Dermis blood vessel endothelial cell (primary cell): ENCODE measurements at regions not wholly inside any gene's neighbourhood (a gene's known extent, or its start where the extent isn't known, plus 50 kb on each side); places are given as distances from the start of the nearest gene placed in this dataset.
"Not testable (repeated sequence)": the region's sequence is repeated elsewhere in the genome, so short reads cannot be mapped to it uniquely, and the experiment has no call there.

Experiments used
- DNase-seq: peaks from one replicate; pipeline ENCODE4 v3.0.0; 2010

DNA sequence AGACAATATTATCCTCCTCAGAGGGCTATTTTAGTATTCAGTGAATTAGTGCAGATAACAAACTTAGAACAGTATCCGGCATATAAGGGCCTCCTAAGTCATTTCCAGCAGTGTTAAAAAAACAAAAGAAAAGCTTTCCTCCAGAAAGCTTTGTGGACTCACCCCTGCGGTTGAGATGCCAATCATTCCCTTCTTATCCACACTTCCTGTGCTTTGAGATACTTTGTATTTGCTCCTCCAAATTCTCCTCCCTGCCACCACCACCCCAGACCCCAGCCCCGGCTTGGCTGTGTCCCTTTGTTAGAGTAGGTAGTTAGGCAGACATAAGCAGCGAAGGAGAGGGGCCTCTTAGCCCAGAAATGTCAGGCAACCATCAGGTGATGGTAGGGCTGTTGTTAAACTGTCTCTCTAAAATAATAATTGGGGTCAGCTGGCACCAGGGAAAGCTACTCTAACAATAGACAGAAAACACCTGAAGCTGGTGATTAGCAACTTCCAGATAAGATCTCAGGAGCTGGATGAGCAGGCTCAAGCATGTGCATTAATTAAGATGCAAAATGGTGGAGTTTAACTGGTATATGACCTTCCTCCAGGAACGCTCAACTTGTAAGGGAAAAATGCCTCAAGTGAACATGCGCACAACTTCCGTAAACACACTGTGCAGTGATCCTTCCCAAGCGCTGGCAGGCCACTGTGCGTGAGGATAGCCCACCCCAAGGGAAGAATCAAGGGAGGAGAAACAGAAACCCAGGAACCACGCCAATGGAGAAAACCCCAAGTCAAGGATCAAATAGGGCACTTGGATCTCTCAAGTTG lies 152.1 kb upstream of the EEA1 start:
- peak; percentile 22 for DNase-seq

- DNase-seq = no peak
Observed at GRCh38 chr12:93081810-93082165, 152.7 kb upstream of the EEA1 start.

DNA sequence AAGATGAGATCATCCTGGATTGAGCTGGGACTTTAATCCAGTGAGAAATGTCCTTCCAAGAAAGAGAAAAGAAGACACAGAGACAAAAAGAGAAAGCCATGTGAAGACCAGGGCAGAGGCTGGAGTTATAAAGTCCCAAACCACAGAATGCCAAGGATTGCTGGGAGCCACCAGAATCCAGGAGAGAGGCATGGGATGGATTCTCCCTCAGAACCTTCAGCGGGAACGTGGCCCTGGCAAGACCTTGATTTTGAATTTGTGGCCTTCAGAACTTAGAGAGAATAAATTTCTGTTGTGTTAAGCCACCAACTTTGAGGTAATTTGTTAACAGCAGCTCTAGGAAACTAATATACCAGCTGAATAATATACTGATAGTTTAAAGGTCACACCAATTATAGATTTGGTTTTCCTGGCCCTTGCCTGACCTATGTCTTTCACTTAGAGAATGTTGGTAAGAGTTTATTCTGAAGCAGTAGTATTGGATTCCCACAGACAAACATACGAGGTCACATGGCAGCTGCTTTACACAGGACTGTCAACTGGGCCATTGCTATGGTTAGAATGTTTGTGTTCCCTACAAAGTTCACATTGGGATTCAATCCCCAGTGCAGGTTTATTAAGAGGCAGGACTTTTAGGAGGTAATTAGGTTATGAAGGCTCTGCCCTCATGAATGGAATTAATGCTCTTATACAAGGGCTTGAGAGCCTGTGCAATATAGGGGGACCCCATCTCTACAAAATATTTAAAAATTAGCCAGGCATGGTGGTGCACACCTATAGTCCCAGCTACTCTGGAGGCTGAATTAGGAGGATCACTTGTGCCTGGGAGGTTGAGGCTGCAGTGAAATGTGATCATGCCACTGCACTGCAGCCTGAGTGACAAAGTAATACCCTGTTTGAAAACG lies 156.5 kb upstream of the EEA1 start:
- DNase-seq = no peak

- DNase-seq = no peak
Observed at GRCh38 chr12:93086288-93086727, 157.2 kb upstream of the EEA1 start.

GRCh38 chr12:93087840-93088610 lies 158.9 kb upstream of the EEA1 start:
- no peak for DNase-seq

GRCh38 chr12:93089805-93090569 lies 160.9 kb upstream of the EEA1 start:
- DNase-seq = peak; percentile 93

- peak; percentile 76 for DNase-seq
Observed at GRCh38 chr12:93090731-93091172, 161.7 kb upstream of the EEA1 start.

GRCh38 chr12:93091886-93092648 lies 163.0 kb upstream of the EEA1 start:
- DNase-seq = no peak

GRCh38 chr12:93092649-93092945 lies 163.5 kb upstream of the EEA1 start:
- DNase-seq = no peak

GRCh38 chr12:93093243-93093642 lies 164.1 kb upstream of the EEA1 start:
- DNase-seq = no peak

GRCh38 chr12:93094222-93094621 lies 165.1 kb upstream of the EEA1 start:
- DNase-seq = not testable (repeated sequence)

DNA sequence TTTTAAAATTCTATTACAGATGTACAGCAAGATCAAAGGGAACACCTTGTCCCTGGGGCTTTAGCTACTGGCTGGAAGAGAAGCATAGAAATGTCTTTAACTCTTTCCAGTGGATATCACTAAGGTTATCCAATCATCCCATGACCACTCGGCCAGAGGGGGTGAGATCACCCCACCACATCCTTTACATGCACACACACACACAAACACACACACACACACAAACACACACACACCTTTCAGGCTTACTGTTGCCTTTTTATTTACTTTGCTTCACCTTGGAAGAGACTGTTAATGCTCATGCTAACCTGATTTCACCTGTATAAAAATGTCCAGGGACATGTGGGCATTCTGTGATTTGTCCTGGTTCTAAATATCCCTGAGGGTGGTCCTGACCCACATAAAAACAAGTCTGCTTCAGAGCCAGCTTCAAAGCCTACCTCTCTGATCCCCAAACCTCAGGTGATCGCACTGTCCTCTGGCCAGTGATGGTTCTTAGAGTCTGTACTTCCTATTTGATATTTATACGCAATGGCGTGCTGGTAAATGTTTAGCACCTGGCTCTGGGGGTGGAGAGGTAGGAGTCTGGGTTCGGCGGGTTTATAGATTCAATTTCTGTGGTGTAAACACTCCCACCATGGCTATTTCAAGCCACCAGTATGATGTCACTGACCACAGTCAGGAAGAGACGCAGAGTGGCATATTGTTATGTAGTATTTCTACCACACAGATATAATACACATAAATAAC lies 166.1 kb upstream of the EEA1 start:
- no peak for DNase-seq

DNA sequence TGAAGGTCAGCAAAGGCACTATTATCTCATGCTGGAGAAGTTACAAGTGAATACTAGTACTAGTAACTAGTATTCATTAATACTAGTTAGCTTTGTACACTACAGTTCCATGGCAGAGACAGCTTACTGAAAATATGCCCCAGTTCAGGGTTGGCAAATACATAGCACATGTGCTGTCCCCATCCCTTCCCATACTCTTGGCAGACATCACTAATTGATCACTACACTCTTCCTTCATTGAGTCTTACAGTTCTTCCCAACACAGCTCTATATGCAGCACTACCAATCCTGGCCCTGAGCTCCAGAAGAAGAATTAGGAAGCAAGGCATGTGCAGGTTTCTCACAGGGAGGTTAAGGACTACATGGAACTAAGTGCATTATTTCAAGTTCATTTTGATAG lies 168.3 kb upstream of the EEA1 start:
- DNase-seq = no peak

GRCh38 chr12:93098077-93098476 lies 169.0 kb upstream of the EEA1 start:
- DNase-seq = peak; percentile 66

DNA sequence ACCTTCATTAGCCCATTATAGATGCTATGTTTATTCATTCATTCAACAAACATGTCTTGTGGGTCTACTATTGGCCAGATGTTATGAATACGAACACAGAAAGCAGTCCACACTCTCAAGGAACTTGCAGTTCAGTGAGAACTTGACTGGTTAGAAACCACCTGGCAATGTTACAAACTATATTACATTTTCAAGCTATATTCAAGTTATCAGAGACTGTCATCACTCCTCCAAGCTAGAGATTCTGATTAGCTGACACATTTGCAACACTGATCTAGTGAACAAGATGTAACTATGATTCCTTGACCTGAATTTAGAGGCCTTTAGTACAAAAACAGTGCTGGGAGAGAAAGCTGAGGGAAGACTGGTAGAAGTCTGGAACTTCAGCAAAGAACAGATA lies 170.7 kb upstream of the EEA1 start:
- DNase-seq = no peak

GRCh38 chr12:93100610-93101009 lies 171.5 kb upstream of the EEA1 start:
- DNase-seq = no peak

DNA sequence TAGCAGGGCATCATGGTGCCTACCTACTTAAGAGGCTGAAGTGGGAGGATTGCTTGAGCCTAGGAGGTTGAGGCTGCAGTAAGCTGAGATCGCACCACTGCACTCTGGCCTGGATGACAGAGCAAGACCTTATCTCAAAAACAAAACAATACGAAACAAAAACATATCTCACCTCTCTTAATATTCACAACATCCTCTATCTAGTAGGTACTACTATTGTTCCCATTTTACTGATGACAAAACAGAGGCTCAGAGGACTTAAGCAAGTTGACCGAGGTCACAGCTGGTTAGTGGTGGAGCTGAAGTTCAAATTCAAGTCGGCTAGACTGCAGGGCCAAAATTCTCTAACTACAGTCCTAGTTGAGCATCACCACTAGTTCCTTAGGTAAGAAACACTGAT lies 172.3 kb upstream of the EEA1 start:
- no peak for DNase-seq

- DNase-seq = no peak
Observed at GRCh38 chr12:93102312-93102711, 173.2 kb upstream of the EEA1 start.

DNA sequence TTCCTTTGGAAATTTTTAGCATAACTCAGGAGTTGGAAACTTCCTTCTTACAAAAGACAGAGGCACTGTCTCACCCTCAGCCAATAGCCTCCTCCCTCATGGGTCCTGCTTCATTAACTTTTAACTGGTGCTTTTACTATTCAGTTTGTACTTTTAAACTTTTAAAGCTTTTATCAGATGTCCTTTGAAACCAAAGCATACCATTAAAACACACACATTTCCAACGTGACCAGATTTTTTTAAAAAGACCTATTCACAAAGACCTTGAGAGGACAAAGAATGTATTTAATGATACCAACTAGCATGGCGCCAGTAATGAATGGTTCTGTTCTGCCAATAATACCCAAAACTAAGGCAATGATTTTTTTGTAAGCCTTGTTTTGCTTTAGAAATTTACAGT lies 173.6 kb upstream of the EEA1 start:
- DNase-seq = no peak

DNA sequence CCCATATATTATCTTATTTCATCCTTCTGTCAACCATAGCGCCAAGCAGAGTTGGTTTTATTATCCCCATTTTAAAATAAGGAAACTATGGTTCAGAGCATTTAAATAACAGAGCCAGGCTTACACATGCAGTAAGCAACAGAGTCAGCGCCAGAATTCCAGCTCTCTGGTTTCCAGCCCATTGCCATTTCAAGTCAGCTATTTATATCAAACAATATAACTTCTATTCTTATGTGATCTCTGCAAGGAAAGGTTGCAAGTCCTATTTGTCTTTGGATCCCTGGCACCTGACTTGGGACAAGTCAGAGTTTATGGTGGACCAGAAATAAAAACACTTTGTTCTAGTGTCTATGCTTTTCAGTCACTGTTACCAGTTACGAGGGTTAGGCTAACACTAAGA lies 174.1 kb upstream of the EEA1 start:
- no peak for DNase-seq

DNA sequence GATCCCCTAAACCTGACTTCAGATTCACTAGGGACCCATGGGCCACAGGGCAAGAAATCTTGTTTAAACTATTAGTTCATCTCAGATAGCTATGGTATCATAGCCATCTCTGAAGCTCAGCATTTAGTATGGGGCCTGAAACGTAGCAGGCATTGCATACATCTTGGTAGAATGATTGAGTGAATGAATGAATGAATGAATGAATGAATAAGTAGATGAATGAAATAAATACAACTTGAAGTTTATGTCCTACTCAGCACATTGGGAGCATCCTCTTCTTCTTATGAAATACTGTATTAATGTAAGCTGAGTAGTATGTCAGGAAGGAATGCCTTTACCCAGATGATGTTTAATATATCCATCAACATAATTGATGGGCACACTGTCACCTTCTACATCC lies 175.4 kb upstream of the EEA1 start:
- DNase-seq = no peak
